ENCODE measurements at regions not wholly inside any gene's neighbourhood (a gene's known extent, or its start where the extent isn't known, plus 50 kb on each side); places are given as distances from the start of the nearest gene placed in this dataset.

DNA sequence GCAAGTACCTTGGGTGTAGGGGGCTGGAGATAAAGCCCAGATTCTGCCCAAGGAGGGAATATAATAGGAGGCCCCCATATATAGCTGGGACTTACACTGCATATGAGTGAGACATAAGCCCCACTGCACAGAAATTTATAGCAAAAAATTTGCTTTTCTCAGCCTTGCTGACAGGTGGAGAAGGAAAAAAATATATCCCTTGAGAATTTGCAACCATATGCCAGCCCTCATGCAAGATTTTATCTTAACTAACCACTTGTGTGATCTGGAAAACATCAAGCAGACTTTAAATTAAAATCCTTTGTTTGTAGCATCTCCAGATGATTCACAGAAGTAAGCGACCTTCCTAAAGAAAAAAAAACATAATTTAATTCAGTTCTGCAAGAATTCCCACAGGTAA lies 288.2 kb downstream of the BCL2 start:
- Histone ChIP-seq H3K4me3 (no peak overlapping the region), H4K20me1 (replicated peaks; ENCODE audit: insufficient read depth) (no peaks in the 10 kb centered on the region), H3K27me3 (ENCODE audit: insufficient read depth) (no peaks in the 10 kb centered on the region), H3K4me2 (no peak overlapping the region), H3F3A (replicated peaks; ENCODE audit: low read depth) (no peaks in the 10 kb centered on the region), H3K36me3 (ENCODE audit: insufficient read depth) (no peaks in the 10 kb centered on the region), H3K4me1 (ENCODE audit: insufficient read depth) (no peaks in the 10 kb centered on the region), H2AFZ (no peak overlapping the region), H3K27ac (ENCODE audit: low read depth) (no peak overlapping the region), H3K9me2 (ENCODE audit: insufficient read depth) (no peaks in the 10 kb centered on the region), H3K79me2 (replicated peaks; ENCODE audit: insufficient read depth) (no peaks in the 10 kb centered on the region)
- DNase-seq (ENCODE audit: low spot score): no peak
- H3K27ac Mint-ChIP-seq: no peak overlapping the region
- no peaks in the 10 kb centered on the region for H3K27me3 Mint-ChIP-seq (ENCODE audit: insufficient read depth, low read depth, poor library complexity)
- TF ChIP-seq NANOG (IDR thresholded peaks at IDR 0.05; ENCODE audit: borderline replicate concordance): no peak
- no peak for TF ChIP-seq ZNF331 (CRISPR knock-in tag; IDR thresholded peaks at IDR 0.05; ENCODE audit: low read depth)
- TF ChIP-seq ZNF114 (CRISPR knock-in tag; IDR thresholded peaks at IDR 0.05): no peak
- TF ChIP-seq, protein P1, sequence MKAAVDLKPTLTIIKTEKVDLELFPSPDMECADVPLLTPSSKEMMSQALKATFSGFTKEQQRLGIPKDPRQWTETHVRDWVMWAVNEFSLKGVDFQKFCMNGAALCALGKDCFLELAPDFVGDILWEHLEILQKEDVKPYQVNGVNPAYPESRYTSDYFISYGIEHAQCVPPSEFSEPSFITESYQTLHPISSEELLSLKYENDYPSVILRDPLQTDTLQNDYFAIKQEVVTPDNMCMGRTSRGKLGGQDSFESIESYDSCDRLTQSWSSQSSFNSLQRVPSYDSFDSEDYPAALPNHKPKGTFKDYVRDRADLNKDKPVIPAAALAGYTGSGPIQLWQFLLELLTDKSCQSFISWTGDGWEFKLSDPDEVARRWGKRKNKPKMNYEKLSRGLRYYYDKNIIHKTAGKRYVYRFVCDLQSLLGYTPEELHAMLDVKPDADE (IDR thresholded peaks at IDR 0.05): no peak
- H3K4me3 Mint-ChIP-seq: no peak overlapping the region
- H3K36me3 Mint-ChIP-seq (ENCODE audit: low read depth): no peaks in the 10 kb centered on the region
- no peak for ATAC-seq
- no peaks in the 10 kb centered on the region for H3K9me3 Mint-ChIP-seq
- H3K4me1 Mint-ChIP-seq: peaks cover 1% of the 10 kb centered on the region; the same call in 2 of the 3 replicates
